ENCODE measurements at regions not wholly inside any gene's neighbourhood (a gene's known extent, or its start where the extent isn't known, plus 50 kb on each side); places are given as distances from the start of the nearest gene placed in this dataset.

DNA sequence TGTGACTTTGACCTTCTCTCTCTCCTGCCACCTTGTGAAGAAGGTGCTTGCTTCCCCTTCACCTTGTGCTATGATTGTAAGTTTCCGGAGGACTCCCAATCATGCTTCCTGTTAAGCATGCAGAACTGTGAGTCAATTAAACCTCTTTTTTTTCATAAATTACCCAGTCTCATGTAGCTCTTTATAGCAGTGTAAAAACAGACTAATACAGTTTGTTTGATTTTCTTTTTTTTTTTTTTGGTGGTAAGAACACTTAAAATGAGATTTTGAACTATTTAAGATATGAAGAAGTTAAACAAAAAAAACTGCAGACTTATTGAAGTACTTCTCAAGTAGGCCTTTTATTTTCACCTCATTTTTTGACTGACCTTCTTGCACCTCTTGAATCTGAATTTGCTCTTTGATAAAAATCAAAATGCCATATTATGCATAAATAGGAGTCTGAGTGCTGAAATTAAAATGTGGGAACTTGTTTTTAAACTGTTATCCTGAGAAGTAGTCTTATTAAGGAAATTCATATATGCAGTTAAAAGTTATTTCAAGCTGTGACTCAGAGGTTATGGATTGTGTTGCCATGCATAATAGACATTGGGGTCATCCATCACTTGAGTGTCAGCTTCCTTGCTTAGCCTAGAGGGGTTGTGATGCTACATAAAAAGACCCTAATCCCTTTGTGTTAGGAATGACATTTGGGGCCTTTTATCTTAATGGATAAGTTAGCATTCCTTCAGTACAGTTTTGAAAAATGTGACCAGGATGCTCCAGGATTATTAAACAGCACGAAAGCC lies 447.9 kb upstream of the FKBP1C start:
- Histone ChIP-seq H4K8ac (ENCODE audit: low read length) (no peak overlapping the region), H4K91ac (ENCODE audit: low read length) (no peak overlapping the region), H2AFZ (ENCODE audit: low read depth, low read length) (no peak overlapping the region), H3K9me3 (ENCODE audit: control insufficient read depth, low read length) (no peaks in the 10 kb centered on the region), H3K4me1 (ENCODE audit: control insufficient read depth, insufficient read depth, low read depth, low read length) (no peaks in the 10 kb centered on the region), H3K4me3 (ENCODE audit: insufficient read depth in 1 of 2, low read depth in 1 of 2, low read length in 2 of 2) (no peak overlapping the region), H3K36me3 (ENCODE audit: control insufficient read depth in 1 of 2, insufficient read depth in 2 of 2, low read depth in 1 of 2, low read length in 2 of 2) (no peaks in the 10 kb centered on the region), H2BK12ac (ENCODE audit: low read length in 2 of 2) (no peak overlapping the region), H3K4me2 (ENCODE audit: low read length, poor library complexity, severe bottlenecking) (no peak overlapping the region), H2BK5ac (ENCODE audit: low read depth, low read length, poor library complexity, severe bottlenecking) (no peak overlapping the region), H3K18ac (ENCODE audit: low read depth in 1 of 2, low read length in 2 of 2) (no peak overlapping the region), H3K23ac (ENCODE audit: low read length in 2 of 2) (no peak overlapping the region), H2BK15ac (ENCODE audit: low read depth, poor library complexity, severe bottlenecking) (no peak overlapping the region), H3K27ac (ENCODE audit: low read length, poor library complexity, severe bottlenecking) (no peak overlapping the region), H2AK5ac (ENCODE audit: low read length, severe bottlenecking) (no peak overlapping the region), H2BK120ac (ENCODE audit: low read depth, low read length) (no peak overlapping the region), H3K14ac (ENCODE audit: low read length in 2 of 2) (no peak overlapping the region), H3K4ac (ENCODE audit: low read depth in 1 of 2, low read length in 2 of 2) (no peak overlapping the region), H3K27me3 (ENCODE audit: control insufficient read depth in 1 of 2, insufficient read depth in 1 of 2, low read length in 2 of 2) (no peaks in the 10 kb centered on the region), H3K9ac (ENCODE audit: low read length) (no peak overlapping the region), H3K79me1 (replicated peaks; ENCODE audit: low read length, poor library complexity, severe bottlenecking) (no peaks in the 10 kb centered on the region)
- WGBS: 100% methylated on average over 1 of the region's 2 CpGs
- no peak for DNase-seq

DNA sequence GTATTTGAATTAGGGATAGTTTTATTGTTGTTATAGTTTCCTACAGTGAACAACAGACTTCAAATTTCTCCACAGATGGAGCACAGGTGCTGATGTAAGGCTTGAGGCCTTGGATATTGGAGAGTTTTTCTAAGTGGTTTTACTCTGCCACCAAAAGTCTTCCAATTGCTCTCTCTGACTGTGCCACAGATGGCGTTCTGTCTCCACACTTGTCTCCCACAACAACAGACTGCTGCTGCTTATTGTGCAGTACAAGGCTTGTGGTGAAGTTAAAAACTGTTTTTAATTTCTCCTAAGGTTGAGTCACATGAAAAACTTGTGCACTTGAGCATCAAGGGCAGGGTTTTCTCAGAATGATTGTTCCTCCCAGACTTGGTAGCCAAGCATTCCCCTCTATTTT lies 460.9 kb upstream of the KHDRBS2 start:
- no peaks in the 10 kb centered on the region for H3K36me3 ChIP-seq (ENCODE audit: control insufficient read depth in 1 of 2, insufficient read depth in 2 of 2, low read depth in 1 of 2, low read length in 2 of 2)
- no peak overlapping the region for H3K14ac ChIP-seq (ENCODE audit: low read length in 2 of 2)
- H3K27me3 ChIP-seq (ENCODE audit: control insufficient read depth in 1 of 2, insufficient read depth in 1 of 2, low read length in 2 of 2): no peaks in the 10 kb centered on the region
- no peak overlapping the region for H3K23ac ChIP-seq (ENCODE audit: low read length in 2 of 2)
- no peak overlapping the region for H2BK15ac ChIP-seq (ENCODE audit: low read depth, poor library complexity, severe bottlenecking)
- H3K4me1 ChIP-seq (ENCODE audit: control insufficient read depth, insufficient read depth, low read depth, low read length): no peaks in the 10 kb centered on the region
- no peak overlapping the region for H3K4me3 ChIP-seq (ENCODE audit: insufficient read depth in 1 of 2, low read depth in 1 of 2, low read length in 2 of 2)
- no peak overlapping the region for H3K9ac ChIP-seq (ENCODE audit: low read length)
- H4K91ac ChIP-seq (ENCODE audit: low read length): no peak overlapping the region
- no CpG with 5 or more reads among the region's 1 CpG for WGBS
- no peak overlapping the region for H2BK5ac ChIP-seq (ENCODE audit: low read depth, low read length, poor library complexity, severe bottlenecking)
- no peak overlapping the region for H2AK5ac ChIP-seq (ENCODE audit: low read length, severe bottlenecking)
- no peak for DNase-seq
- H2BK12ac ChIP-seq (ENCODE audit: low read length in 2 of 2): no peak overlapping the region
- H3K79me1 ChIP-seq (replicated peaks; ENCODE audit: low read length, poor library complexity, severe bottlenecking): no peaks in the 10 kb centered on the region
- H3K4ac ChIP-seq (ENCODE audit: low read depth in 1 of 2, low read length in 2 of 2): no peak overlapping the region
- no peak overlapping the region for H2AFZ ChIP-seq (ENCODE audit: low read depth, low read length)
- no peak overlapping the region for H3K4me2 ChIP-seq (ENCODE audit: low read length, poor library complexity, severe bottlenecking)
- H4K8ac ChIP-seq (ENCODE audit: low read length): no peak overlapping the region
- H3K27ac ChIP-seq (ENCODE audit: low read length, poor library complexity, severe bottlenecking): no peak overlapping the region
- H3K18ac ChIP-seq (ENCODE audit: low read depth in 1 of 2, low read length in 2 of 2): no peak overlapping the region
- H2BK120ac ChIP-seq (ENCODE audit: low read depth, low read length): no peak overlapping the region
- no peaks in the 10 kb centered on the region for H3K9me3 ChIP-seq (ENCODE audit: control insufficient read depth, low read length)

DNA sequence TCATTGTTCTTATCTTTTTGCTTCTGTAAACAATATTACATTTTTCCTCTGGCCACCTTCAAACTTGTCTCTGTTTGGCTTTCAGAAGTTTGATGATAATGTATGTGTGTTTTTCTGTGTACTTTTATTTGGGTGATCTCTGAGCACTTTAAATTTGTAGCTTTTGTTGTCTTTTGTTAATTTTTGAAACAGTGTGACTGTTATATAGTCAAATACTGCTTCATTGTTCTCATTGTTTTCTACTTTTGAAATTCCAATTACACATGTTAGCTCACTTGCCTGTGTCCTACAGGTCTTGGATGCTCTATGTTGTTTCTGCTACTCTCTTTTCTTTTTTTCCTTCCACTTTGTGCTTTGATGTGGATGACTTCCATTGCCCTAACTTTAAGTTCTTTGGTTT lies 460.1 kb upstream of the KHDRBS2 start:
- H3K4me3 ChIP-seq (ENCODE audit: insufficient read depth in 1 of 2, low read depth in 1 of 2, low read length in 2 of 2): no peak overlapping the region
- no peaks in the 10 kb centered on the region for H3K36me3 ChIP-seq (ENCODE audit: control insufficient read depth in 1 of 2, insufficient read depth in 2 of 2, low read depth in 1 of 2, low read length in 2 of 2)
- no peak overlapping the region for H4K91ac ChIP-seq (ENCODE audit: low read length)
- no peak overlapping the region for H2BK120ac ChIP-seq (ENCODE audit: low read depth, low read length)
- DNase-seq: no peak
- H4K8ac ChIP-seq (ENCODE audit: low read length): no peak overlapping the region
- H3K4me1 ChIP-seq (ENCODE audit: control insufficient read depth, insufficient read depth, low read depth, low read length): no peaks in the 10 kb centered on the region
- H3K27me3 ChIP-seq (ENCODE audit: control insufficient read depth in 1 of 2, insufficient read depth in 1 of 2, low read length in 2 of 2): no peaks in the 10 kb centered on the region
- no peak overlapping the region for H3K9ac ChIP-seq (ENCODE audit: low read length)
- H3K4ac ChIP-seq (ENCODE audit: low read depth in 1 of 2, low read length in 2 of 2): no peak overlapping the region
- H3K4me2 ChIP-seq (ENCODE audit: low read length, poor library complexity, severe bottlenecking): no peak overlapping the region
- no peak overlapping the region for H2BK15ac ChIP-seq (ENCODE audit: low read depth, poor library complexity, severe bottlenecking)
- H2BK12ac ChIP-seq (ENCODE audit: low read length in 2 of 2): no peak overlapping the region
- H3K18ac ChIP-seq (ENCODE audit: low read depth in 1 of 2, low read length in 2 of 2): no peak overlapping the region
- H3K9me3 ChIP-seq (ENCODE audit: control insufficient read depth, low read length): no peaks in the 10 kb centered on the region
- H3K27ac ChIP-seq (ENCODE audit: low read length, poor library complexity, severe bottlenecking): no peak overlapping the region
- no peak overlapping the region for H2AK5ac ChIP-seq (ENCODE audit: low read length, severe bottlenecking)
- H2AFZ ChIP-seq (ENCODE audit: low read depth, low read length): no peak overlapping the region
- H3K14ac ChIP-seq (ENCODE audit: low read length in 2 of 2): no peak overlapping the region
- no peaks in the 10 kb centered on the region for H3K79me1 ChIP-seq (replicated peaks; ENCODE audit: low read length, poor library complexity, severe bottlenecking)
- H3K23ac ChIP-seq (ENCODE audit: low read length in 2 of 2): no peak overlapping the region
- H2BK5ac ChIP-seq (ENCODE audit: low read depth, low read length, poor library complexity, severe bottlenecking): no peak overlapping the region

DNA sequence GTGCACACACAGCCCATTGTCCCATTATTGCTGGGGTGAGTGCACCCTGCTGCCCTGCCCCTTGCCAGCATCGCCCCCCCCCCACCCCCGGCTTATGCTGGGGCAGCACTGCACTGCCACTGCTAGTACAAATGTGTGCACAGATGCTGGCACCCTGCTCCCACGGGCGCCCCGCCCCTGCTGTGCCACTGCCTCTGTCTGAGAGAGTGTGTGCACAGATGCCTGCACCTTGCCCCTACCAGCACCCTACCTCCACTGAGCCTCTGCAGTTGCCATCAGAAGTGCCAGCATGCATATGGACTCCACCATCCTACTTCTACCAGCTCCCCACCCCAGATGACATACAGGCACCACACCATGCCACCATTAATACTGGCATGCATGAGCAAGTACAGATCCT lies 454.6 kb upstream of the KHDRBS2 start:
- DNase-seq: no peak
- Histone ChIP-seq H3K79me1 (replicated peaks; ENCODE audit: low read length, poor library complexity, severe bottlenecking) (no peaks in the 10 kb centered on the region), H2BK15ac (ENCODE audit: low read depth, poor library complexity, severe bottlenecking) (no peak overlapping the region), H2AFZ (ENCODE audit: low read depth, low read length) (no peak overlapping the region), H2BK120ac (ENCODE audit: low read depth, low read length) (no peak overlapping the region), H4K91ac (ENCODE audit: low read length) (no peak overlapping the region), H3K14ac (ENCODE audit: low read length in 2 of 2) (no peak overlapping the region), H2BK12ac (ENCODE audit: low read length in 2 of 2) (no peak overlapping the region), H3K27me3 (ENCODE audit: control insufficient read depth in 1 of 2, insufficient read depth in 1 of 2, low read length in 2 of 2) (no peaks in the 10 kb centered on the region), H3K23ac (ENCODE audit: low read length in 2 of 2) (no peak overlapping the region), H4K8ac (ENCODE audit: low read length) (no peak overlapping the region), H3K4me3 (ENCODE audit: insufficient read depth in 1 of 2, low read depth in 1 of 2, low read length in 2 of 2) (no peak overlapping the region), H2BK5ac (ENCODE audit: low read depth, low read length, poor library complexity, severe bottlenecking) (no peak overlapping the region), H3K9ac (ENCODE audit: low read length) (no peak overlapping the region), H3K36me3 (ENCODE audit: control insufficient read depth in 1 of 2, insufficient read depth in 2 of 2, low read depth in 1 of 2, low read length in 2 of 2) (no peaks in the 10 kb centered on the region), H2AK5ac (ENCODE audit: low read length, severe bottlenecking) (no peak overlapping the region), H3K9me3 (ENCODE audit: control insufficient read depth, low read length) (peaks cover 4% of the 10 kb centered on the region), H3K18ac (ENCODE audit: low read depth in 1 of 2, low read length in 2 of 2) (no peak overlapping the region), H3K27ac (ENCODE audit: low read length, poor library complexity, severe bottlenecking) (no peak overlapping the region), H3K4me1 (ENCODE audit: control insufficient read depth, insufficient read depth, low read depth, low read length) (no peaks in the 10 kb centered on the region), H3K4me2 (ENCODE audit: low read length, poor library complexity, severe bottlenecking) (no peak overlapping the region), H3K4ac (ENCODE audit: low read depth in 1 of 2, low read length in 2 of 2) (no peak overlapping the region)
- WGBS: 91% methylated on average over 5 of the region's 5 CpGs
